GM12891 (cell line): ENCODE measurements at regions not wholly inside any gene's neighbourhood (a gene's known extent, or its start where the extent isn't known, plus 50 kb on each side); places are given as distances from the start of the nearest gene placed in this dataset.

Experiments used
- POLR2A ChIP-seq: IDR thresholded peaks from 2 replicates; pipeline ENCODE4 v1.6.1; 2011; ENCODE audit warnings: low read depth, low read length, control low read depth
- POLR2AphosphoS5 ChIP-seq: IDR thresholded peaks from 2 replicates; pipeline ENCODE4 v1.6.1; 2011; ENCODE audit warnings: low read depth, low read length, control low read depth
- SPI1 ChIP-seq: IDR thresholded peaks from 2 replicates; pipeline ENCODE4 v1.6.1; 2011; ENCODE audit warnings: low read depth, low read length, control low read depth
- TAF1 ChIP-seq: IDR thresholded peaks from 2 replicates; pipeline ENCODE4 v1.6.1; 2011; ENCODE audit warnings: low read depth, low read length, control low read depth

DNA sequence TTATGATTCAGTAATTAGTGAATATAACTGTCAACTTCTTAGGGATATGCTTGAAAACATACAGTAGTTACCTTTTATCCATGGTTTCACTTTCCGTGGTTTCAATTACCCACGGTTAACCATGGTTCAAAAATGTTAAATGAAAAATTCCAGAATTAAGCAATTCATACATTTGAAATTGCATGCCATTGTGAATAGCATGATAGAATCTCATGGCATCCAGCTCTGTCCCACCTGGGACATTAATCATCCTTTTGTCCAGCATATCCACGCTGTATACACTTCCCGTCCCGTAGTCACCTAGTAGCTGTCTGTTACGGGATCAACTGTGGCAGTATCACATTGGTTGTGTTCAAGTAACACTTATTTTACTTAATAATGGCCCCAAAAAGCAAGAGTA lies 781.7 kb upstream of the CITED2 start:
- TF ChIP-seq POLR2A = no peak
- TF ChIP-seq POLR2AphosphoS5 = no peak
- TF ChIP-seq TAF1 = no peak
- TF ChIP-seq SPI1 = no peak
